ENCODE measurements at regions not wholly inside any gene's neighbourhood (a gene's known extent, or its start where the extent isn't known, plus 50 kb on each side); places are given as distances from the start of the nearest gene placed in this dataset.

- H3K27ac Mint-ChIP-seq = no peak overlapping the region
- Histone ChIP-seq H3K4me1 (ENCODE audit: insufficient read depth, low read length) (no peaks in the 10 kb centered on the region), H3K14ac (ENCODE audit: insufficient read depth, low read length) (no peak overlapping the region)
Measured at GRCh38 chr19:28638445-28638844, 574.5 kb downstream of the UQCRFS1 start.

More at GRCh38 chr19:28638445-28638844, 574.5 kb downstream of the UQCRFS1 start:
- Histone ChIP-seq H3K18ac (ENCODE audit: insufficient read length, low read depth, low read length) (no peak overlapping the region), H3T11ph (ENCODE audit: low read length) (no peak overlapping the region), H2BK5ac (ENCODE audit: insufficient read length, low read length) (no peak overlapping the region), H3K79me1 (ENCODE audit: insufficient read depth, low read depth, low read length, poor library complexity, severe bottlenecking) (no peaks in the 10 kb centered on the region), H3K23me2 (ENCODE audit: insufficient read length, low read depth, low read length, poor library complexity, severe bottlenecking) (no peaks in the 10 kb centered on the region), H3K56ac (ENCODE audit: insufficient read length, low read depth, low read length) (no peak overlapping the region), H2BK15ac (ENCODE audit: low read depth, low read length) (no peak overlapping the region), H3K4ac (ENCODE audit: low read depth, low read length) (no peak overlapping the region), H4K5ac (ENCODE audit: insufficient read length, low read depth, low read length) (no peak overlapping the region), H3K27ac (ENCODE audit: insufficient read length, low read depth, low read length) (no peak overlapping the region), H2BK20ac (ENCODE audit: low read depth, low read length, poor library complexity, severe bottlenecking) (no peak overlapping the region), H3K9me3 (ENCODE audit: control insufficient read depth, low read depth, low read length) (no peaks in the 10 kb centered on the region), H3K27me3 (ENCODE audit: insufficient read depth, low read length) (no peaks in the 10 kb centered on the region), H3K4me2 (ENCODE audit: insufficient read depth, insufficient read length, low read length) (no peak overlapping the region), H4K20me1 (ENCODE audit: control insufficient read depth, insufficient read depth, insufficient read length) (no peaks in the 10 kb centered on the region), H2BK120ac (ENCODE audit: low read depth, low read length, poor library complexity, severe bottlenecking) (no peak overlapping the region), H3K9ac (ENCODE audit: extremely low read depth, insufficient read length, low read length) (no peak overlapping the region), H4K8ac (replicated peaks; ENCODE audit: insufficient read length, low read depth, low read length) (no peak overlapping the region), H3K79me2 (ENCODE audit: insufficient read depth, low read length) (no peaks in the 10 kb centered on the region), H2AK5ac (ENCODE audit: insufficient read length, low read length) (no peak overlapping the region), H2AFZ (ENCODE audit: low read length) (no peak overlapping the region), H2BK12ac (ENCODE audit: insufficient read length, low read depth, low read length) (no peak overlapping the region), H4K91ac (ENCODE audit: insufficient read length, low read depth, low read length) (no peak overlapping the region), H3K23ac (ENCODE audit: insufficient read length, low read depth, low read length) (no peak overlapping the region)
- H3K36me3 Mint-ChIP-seq (ENCODE audit: insufficient read depth in 1 of 3, low read depth in 3 of 3) = no peaks in the 10 kb centered on the region
- no peak overlapping the region for H3K4me3 Mint-ChIP-seq
- H3K9me3 Mint-ChIP-seq = no peaks in the 10 kb centered on the region
- TF ChIP-seq, protein P1, sequence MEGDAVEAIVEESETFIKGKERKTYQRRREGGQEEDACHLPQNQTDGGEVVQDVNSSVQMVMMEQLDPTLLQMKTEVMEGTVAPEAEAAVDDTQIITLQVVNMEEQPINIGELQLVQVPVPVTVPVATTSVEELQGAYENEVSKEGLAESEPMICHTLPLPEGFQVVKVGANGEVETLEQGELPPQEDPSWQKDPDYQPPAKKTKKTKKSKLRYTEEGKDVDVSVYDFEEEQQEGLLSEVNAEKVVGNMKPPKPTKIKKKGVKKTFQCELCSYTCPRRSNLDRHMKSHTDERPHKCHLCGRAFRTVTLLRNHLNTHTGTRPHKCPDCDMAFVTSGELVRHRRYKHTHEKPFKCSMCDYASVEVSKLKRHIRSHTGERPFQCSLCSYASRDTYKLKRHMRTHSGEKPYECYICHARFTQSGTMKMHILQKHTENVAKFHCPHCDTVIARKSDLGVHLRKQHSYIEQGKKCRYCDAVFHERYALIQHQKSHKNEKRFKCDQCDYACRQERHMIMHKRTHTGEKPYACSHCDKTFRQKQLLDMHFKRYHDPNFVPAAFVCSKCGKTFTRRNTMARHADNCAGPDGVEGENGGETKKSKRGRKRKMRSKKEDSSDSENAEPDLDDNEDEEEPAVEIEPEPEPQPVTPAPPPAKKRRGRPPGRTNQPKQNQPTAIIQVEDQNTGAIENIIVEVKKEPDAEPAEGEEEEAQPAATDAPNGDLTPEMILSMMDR (conservative IDR thresholded peaks at IDR 0.05) = no peak
- no peak for DNase-seq
- WGBS (ENCODE audit: extremely low coverage, insufficient read length, low lambda C conversion rate) = no CpG with 5 or more reads among the region's 4 CpGs
- no peaks in the 10 kb centered on the region for H3K27me3 Mint-ChIP-seq (ENCODE audit: low read depth)
- peaks cover 0 to 2% of the 10 kb centered on the region in 2 experiments; a peak in 1 of 4 replicates for H3K4me1 Mint-ChIP-seq
